Spinal cord (tissue), 9 donors: ENCODE measurements at regions not wholly inside any gene's neighbourhood (a gene's known extent, or its start where the extent isn't known, plus 50 kb on each side); places are given as distances from the start of the nearest gene placed in this dataset.

Source experiments
- DNase-seq, 6 donors: peaks; one replicate each; pipeline versions ENCODE4 v3.0.0 to v3.0.0-alpha.2; 2013 to 2015; ENCODE audit warnings: low spot score in 6 of 6, low read depth in 4 of 6
- H3K27ac ChIP-seq: one replicate; pipeline ENCODE4 v1.5.1; 2013; ENCODE audit warnings: low read depth, low read length, control low read depth
- H3K27me3 ChIP-seq: one replicate; pipeline ENCODE4 v1.6.1; 2013; ENCODE audit warnings: low read length; ENCODE audit not compliant: control insufficient read depth, insufficient read depth
- H3K36me3 ChIP-seq: one replicate; pipeline ENCODE4 v1.6.1; 2013; ENCODE audit warnings: low read length; ENCODE audit not compliant: control insufficient read depth, insufficient read depth
- H3K4me1 ChIP-seq: one replicate; pipeline ENCODE4 v1.6.1; 2013; ENCODE audit warnings: low read length; ENCODE audit not compliant: control insufficient read depth, insufficient read depth
- H3K4me3 ChIP-seq: one replicate; pipeline ENCODE4 v1.5.1; 2013; ENCODE audit warnings: low read depth, low read length, control low read depth
- H3K9me3 ChIP-seq: one replicate; pipeline ENCODE4 v1.6.1; 2013; ENCODE audit warnings: low read length; ENCODE audit not compliant: control insufficient read depth, insufficient read depth
- WGBS: methylation state at CpG from one replicate; pipeline ENCODE4 v1.1.5; 2013; ENCODE audit warnings: missing lambda C conversion rate; ENCODE audit not compliant: insufficient coverage; 5-methylcytosine and 5-hydroxymethylcytosine counted together
- donor health status: healthy.

GRCh38 chr1:5503556-5504363 is 488.5 kb downstream of the NPHP4 start:
- H3K27me3 ChIP-seq = peaks cover 3% of the 10 kb centered on the region
- H3K27ac ChIP-seq = no peak overlapping the region
- H3K36me3 ChIP-seq = no peaks in the 10 kb centered on the region
- no peaks in the 10 kb centered on the region for H3K9me3 ChIP-seq
- H3K4me3 ChIP-seq = no peak overlapping the region
- H3K4me1 ChIP-seq = peaks cover 26% of the 10 kb centered on the region
- 67% methylated on average over 9 of the region's 9 CpGs for WGBS
- DNase-seq = no peak

DNA sequence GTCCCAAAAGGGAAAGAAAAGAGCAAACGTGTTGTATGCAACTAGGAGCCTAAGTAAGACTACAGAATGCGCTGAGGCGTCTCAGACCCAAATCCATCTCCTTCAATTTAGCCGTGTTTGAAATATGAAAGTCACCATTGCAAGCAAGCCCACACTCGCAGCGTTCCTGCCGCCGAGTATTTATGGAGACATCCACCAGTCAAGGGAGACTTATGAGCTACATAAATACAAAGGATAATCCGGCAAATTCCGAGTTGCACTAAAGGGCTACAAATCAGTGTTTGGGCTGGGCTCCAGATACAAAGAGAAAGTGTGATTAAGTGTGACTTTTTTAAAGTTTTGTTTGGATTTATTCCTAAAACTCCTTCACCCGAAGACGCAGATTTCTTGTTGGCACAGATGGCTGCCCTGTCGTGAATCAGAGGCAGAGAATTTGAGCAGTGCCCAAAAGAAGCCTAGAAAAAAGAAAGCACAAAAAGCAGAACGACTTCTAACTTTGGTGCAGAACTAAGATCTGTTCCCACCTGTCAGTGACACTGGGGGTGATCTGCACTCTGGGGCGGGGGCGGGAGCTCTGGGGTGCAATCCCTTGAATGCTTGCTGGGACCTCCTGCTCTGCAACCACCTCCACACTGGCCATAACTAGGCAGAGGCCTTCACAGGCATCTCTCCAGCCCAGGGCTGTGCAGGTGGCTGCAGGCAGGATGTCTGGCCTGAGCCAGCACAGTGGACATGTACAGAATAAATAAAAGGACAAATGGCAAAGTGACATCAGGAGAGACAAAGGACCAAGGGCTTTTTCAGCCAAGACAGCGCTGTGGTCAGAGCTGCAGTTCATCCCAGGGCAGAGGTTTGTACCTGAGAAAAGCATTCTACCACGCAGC is 489.7 kb downstream of the NPHP4 start:
- no peaks in the 10 kb centered on the region for H3K36me3 ChIP-seq
- no peak overlapping the region for H3K4me3 ChIP-seq
- peaks cover 2% of the 10 kb centered on the region for H3K27me3 ChIP-seq
- DNase-seq = peak in 2 of 6 donors; percentile 45 to 69
- no peaks in the 10 kb centered on the region for H3K9me3 ChIP-seq
- 36% methylated on average over 12 of the region's 18 CpGs for WGBS
- no peak overlapping the region for H3K27ac ChIP-seq
- peaks cover 28% of the 10 kb centered on the region for H3K4me1 ChIP-seq

- Histone ChIP-seq H3K9me3 (no peaks in the 10 kb centered on the region), H3K36me3 (no peaks in the 10 kb centered on the region), H3K4me1 (peaks cover 24% of the 10 kb centered on the region), H3K4me3 (no peak overlapping the region), H3K27ac (no peak overlapping the region), H3K27me3 (no peaks in the 10 kb centered on the region)
- WGBS = 76% methylated on average over 14 of the region's 18 CpGs
- no peak for DNase-seq
Observed at GRCh38 chr1:5501206-5501930, 490.9 kb downstream of the NPHP4 start.

GRCh38 chr1:5500541-5500940 is 491.7 kb downstream of the NPHP4 start:
- no peaks in the 10 kb centered on the region for H3K9me3 ChIP-seq
- WGBS = 98% methylated on average over 20 of the region's 20 CpGs
- DNase-seq = no peak
- H3K4me1 ChIP-seq = peaks cover 24% of the 10 kb centered on the region
- H3K27me3 ChIP-seq = no peaks in the 10 kb centered on the region
- H3K4me3 ChIP-seq = no peak overlapping the region
- H3K36me3 ChIP-seq = no peaks in the 10 kb centered on the region
- H3K27ac ChIP-seq = no peak overlapping the region

DNA sequence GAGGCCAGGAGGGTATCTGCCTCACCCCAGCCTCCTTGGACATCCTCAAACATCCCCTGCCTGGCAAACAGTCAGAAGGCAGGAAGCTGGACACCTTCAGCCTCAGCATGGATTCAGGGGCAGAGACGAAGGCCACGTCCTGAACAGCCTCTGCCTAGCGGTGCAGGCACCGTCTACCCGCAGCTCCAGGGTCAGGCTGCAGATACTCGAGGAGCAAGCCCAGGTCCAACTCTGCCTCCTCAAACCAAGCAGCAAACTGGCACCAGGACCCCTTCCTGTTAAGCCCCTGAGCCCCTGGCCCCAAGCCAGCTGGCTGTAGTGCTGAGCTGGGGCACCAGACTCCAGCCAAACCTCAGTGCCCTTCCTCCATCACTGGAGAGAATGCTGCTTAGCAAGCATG is 494.7 kb downstream of the NPHP4 start:
- H3K27me3 ChIP-seq = no peaks in the 10 kb centered on the region
- 57% methylated on average over 6 of the region's 6 CpGs for WGBS
- no peak overlapping the region for H3K27ac ChIP-seq
- peak in 2 of 6 donors; percentile 57 to 60 for DNase-seq
- H3K4me3 ChIP-seq = no peak overlapping the region
- peaks cover 25% of the 10 kb centered on the region for H3K4me1 ChIP-seq
- H3K9me3 ChIP-seq = no peaks in the 10 kb centered on the region
- no peaks in the 10 kb centered on the region for H3K36me3 ChIP-seq

DNA sequence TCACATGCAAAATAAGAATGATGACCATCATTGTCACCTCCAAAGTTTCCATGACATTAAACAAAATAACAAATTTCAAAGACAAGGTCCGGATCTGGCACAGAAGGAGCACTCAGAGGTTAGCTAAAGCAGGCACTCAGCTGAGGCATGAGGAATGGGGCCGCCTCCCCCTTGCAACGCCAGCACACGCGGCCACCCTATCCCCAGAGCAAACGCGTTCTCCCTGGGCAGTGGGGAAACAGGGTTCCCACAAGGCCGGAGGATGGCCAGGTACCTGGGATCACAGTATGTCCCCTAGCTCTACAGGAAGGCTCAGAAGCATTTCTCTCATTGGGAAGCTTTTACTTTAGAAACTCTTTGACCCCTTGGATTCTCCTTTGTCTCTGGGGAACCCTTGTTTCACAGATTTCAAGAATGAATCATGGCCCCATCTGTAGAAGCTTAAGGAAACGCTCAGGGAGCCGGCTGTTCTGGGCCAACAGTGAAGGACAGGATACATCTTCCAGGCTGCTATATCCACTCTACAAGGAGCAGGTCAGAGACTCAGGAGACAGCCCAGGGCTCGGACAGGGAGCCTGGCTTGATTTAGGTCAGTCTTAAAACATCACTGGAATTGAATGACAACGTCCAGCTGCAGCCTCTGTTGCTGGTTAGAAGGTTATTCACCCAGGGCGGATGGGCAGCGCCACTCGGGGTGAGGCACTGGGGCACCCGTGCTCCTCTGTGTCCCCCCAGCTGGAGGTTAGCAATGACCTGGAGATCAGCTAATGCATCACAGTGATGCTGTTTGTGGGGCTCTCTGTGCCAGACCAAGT is 496.4 kb downstream of the NPHP4 start:
- H3K36me3 ChIP-seq = no peaks in the 10 kb centered on the region
- H3K27ac ChIP-seq = no peak overlapping the region
- no peaks in the 10 kb centered on the region for H3K9me3 ChIP-seq
- H3K27me3 ChIP-seq = peaks cover 1% of the 10 kb centered on the region
- H3K4me3 ChIP-seq = no peak overlapping the region
- peaks cover 27% of the 10 kb centered on the region for H3K4me1 ChIP-seq
- no peak for DNase-seq
- 83% methylated on average over 14 of the region's 16 CpGs for WGBS

GRCh38 chr1:5494518-5494917 is 497.7 kb downstream of the NPHP4 start:
- Histone ChIP-seq H3K4me3 (no peak overlapping the region), H3K27ac (no peak overlapping the region), H3K4me1 (peaks cover 34% of the 10 kb centered on the region), H3K9me3 (no peaks in the 10 kb centered on the region), H3K27me3 (peaks cover 2% of the 10 kb centered on the region), H3K36me3 (no peaks in the 10 kb centered on the region)
- WGBS = no CpG with 5 or more reads among the region's 7 CpGs
- DNase-seq = peak in 1 of 6 donors; percentile 24

- H3K9me3 ChIP-seq = no peaks in the 10 kb centered on the region
- H3K36me3 ChIP-seq = no peaks in the 10 kb centered on the region
- no peak overlapping the region for H3K27ac ChIP-seq
- peaks cover 2% of the 10 kb centered on the region for H3K27me3 ChIP-seq
- H3K4me3 ChIP-seq = no peak overlapping the region
- peak in 2 of 6 donors; percentile 64 to 76 for DNase-seq
- WGBS = 17% methylated on average over 9 of the region's 9 CpGs
- peaks cover 34% of the 10 kb centered on the region for H3K4me1 ChIP-seq
Observed at GRCh38 chr1:5493851-5494311, 498.3 kb downstream of the NPHP4 start.

- Histone ChIP-seq H3K4me1 (peaks cover 34% of the 10 kb centered on the region), H3K9me3 (no peaks in the 10 kb centered on the region), H3K27me3 (peaks cover 2% of the 10 kb centered on the region), H3K4me3 (no peak overlapping the region), H3K36me3 (no peaks in the 10 kb centered on the region), H3K27ac (no peak overlapping the region)
- 31% methylated on average over 1 of the region's 4 CpGs for WGBS
- peak in 2 of 6 donors; percentile 43 to 52 for DNase-seq
Observed at GRCh38 chr1:5493275-5493674, 498.9 kb downstream of the NPHP4 start.
